Sciatic nerve (tissue), 2 donors: ENCODE measurements at regions not wholly inside any gene's neighbourhood (a gene's known extent, or its start where the extent isn't known, plus 50 kb on each side); places are given as distances from the start of the nearest gene placed in this dataset.

ENCODE experiments used
- ATAC-seq: fragments of 200-7000 bp; cut with Tn5 transposase; one replicate; pipeline ENCODE4 v1.9.1; 2020; ENCODE audit warnings: mild to moderate bottlenecking, moderate library complexity
- DNase-seq: peaks from one replicate; pipeline ENCODE4 v3.0.0-alpha.2; 2020; ENCODE audit warnings: low spot score
- intact Hi-C: fragments of 100-400 bp; cut with DNase I; formaldehyde crosslinking; loops from one replicate; pipeline ENCODE4 v1.14.2; 2022
- donor health status: DM: no; HTN: no; CAD: no.
- donor health status: DM: no; HTN: no; CAD: no.

GRCh38 chr1:83742446-83742845, 256.5 kb downstream of the TTLL7 start:
- intact Hi-C loops, result no loop called here
- DNase-seq (no peak), ATAC-seq (no peak)

GRCh38 chr1:83741770-83742169, 257.2 kb downstream of the TTLL7 start:
- intact Hi-C loops, result no loop called here
- ATAC-seq (no peak), DNase-seq (no peak)

GRCh38 chr1:83741348-83741747, 257.6 kb downstream of the TTLL7 start:
- intact Hi-C loops, result no loop called here
- ATAC-seq, result no peak
- DNase-seq, result no peak

- ATAC-seq (no peak), DNase-seq (no peak)
- intact Hi-C loops, result no loop called here
These were observed 263.4 kb downstream of the TTLL7 start for GRCh38 chr1:83735526-83735925.

GRCh38 chr1:83734420-83734819, 264.5 kb downstream of the TTLL7 start:
- DNase-seq (no peak), ATAC-seq (no peak)
- intact Hi-C loops, result no loop called here

- DNase-seq, result no peak
- intact Hi-C loops, result no loop called here
- no peak for ATAC-seq
These were observed 273.1 kb downstream of the TTLL7 start for GRCh38 chr1:83725735-83726360.

- DNase-seq, result no peak
- intact Hi-C loops, result no loop called here
- no peak for ATAC-seq
These were observed 280.6 kb downstream of the TTLL7 start for GRCh38 chr1:83718338-83718737.

GRCh38 chr1:83717785-83718184, 281.1 kb downstream of the TTLL7 start:
- DNase-seq, result no peak
- ATAC-seq, result no peak
- intact Hi-C loops, result no loop called here

- no peak for ATAC-seq
- intact Hi-C loops, result no loop called here
These were observed 282.3 kb downstream of the TTLL7 start for GRCh38 chr1:83716641-83717040.

GRCh38 chr1:83715550-83715949, 283.4 kb downstream of the TTLL7 start:
- intact Hi-C loops, result no loop called here
- ATAC-seq (no peak), DNase-seq (no peak)

More at GRCh38 chr1:83716641-83717040, 282.3 kb downstream of the TTLL7 start:
- no peak for DNase-seq

GRCh38 chr1:83709662-83710061, 289.3 kb downstream of the TTLL7 start:
- DNase-seq (no peak), ATAC-seq (no peak)
- intact Hi-C loops, result no loop called here

- no peak for ATAC-seq
- DNase-seq, result no peak
- intact Hi-C loops, result no loop called here
These were observed 292.5 kb downstream of the TTLL7 start for GRCh38 chr1:83706354-83706938.

- peak; percentile 71 for ATAC-seq
- DNase-seq, result no peak
- intact Hi-C loops, result no loop called here
These were observed 293.8 kb downstream of the TTLL7 start for GRCh38 chr1:83705091-83705490.

GRCh38 chr1:83704350-83704749, 294.6 kb downstream of the TTLL7 start:
- intact Hi-C loops, result no loop called here
- no peak for DNase-seq
- ATAC-seq, result no peak

GRCh38 chr1:83702356-83702755, 296.6 kb downstream of the TTLL7 start:
- DNase-seq, result no peak
- intact Hi-C loops, result no loop called here
- no peak for ATAC-seq

GRCh38 chr1:83701355-83701754, 297.6 kb downstream of the TTLL7 start:
- no peak for ATAC-seq
- no peak for DNase-seq
- intact Hi-C loops, result no loop called here

GRCh38 chr1:83698644-83699043, 300.3 kb downstream of the TTLL7 start:
- intact Hi-C loops, result no loop called here
- ATAC-seq, result no peak
- no peak for DNase-seq

- DNase-seq, result no peak
- intact Hi-C loops, result no loop called here
- ATAC-seq, result no peak
These were observed 301.0 kb downstream of the TTLL7 start for GRCh38 chr1:83697961-83698360.

- intact Hi-C loops, result no loop called here
- no peak for DNase-seq
- no peak for ATAC-seq
These were observed 301.7 kb downstream of the TTLL7 start for GRCh38 chr1:83697220-83697619.

- ATAC-seq, result no peak
These were observed 304.5 kb downstream of the TTLL7 start for GRCh38 chr1:83694449-83694848.

GRCh38 chr1:83693427-83694126, 305.4 kb downstream of the TTLL7 start:
- ATAC-seq (peak; percentile 32), DNase-seq (no peak)
- intact Hi-C loops, result no loop called here

More at GRCh38 chr1:83694449-83694848, 304.5 kb downstream of the TTLL7 start:
- DNase-seq, result no peak
- intact Hi-C loops, result no loop called here
